ENCODE measurements at regions not wholly inside any gene's neighbourhood (a gene's known extent, or its start where the extent isn't known, plus 50 kb on each side); places are given as distances from the start of the nearest gene placed in this dataset.
A peak's percentile ranks its signal among the peaks of the same experiment; 100 is the strongest.

DNA sequence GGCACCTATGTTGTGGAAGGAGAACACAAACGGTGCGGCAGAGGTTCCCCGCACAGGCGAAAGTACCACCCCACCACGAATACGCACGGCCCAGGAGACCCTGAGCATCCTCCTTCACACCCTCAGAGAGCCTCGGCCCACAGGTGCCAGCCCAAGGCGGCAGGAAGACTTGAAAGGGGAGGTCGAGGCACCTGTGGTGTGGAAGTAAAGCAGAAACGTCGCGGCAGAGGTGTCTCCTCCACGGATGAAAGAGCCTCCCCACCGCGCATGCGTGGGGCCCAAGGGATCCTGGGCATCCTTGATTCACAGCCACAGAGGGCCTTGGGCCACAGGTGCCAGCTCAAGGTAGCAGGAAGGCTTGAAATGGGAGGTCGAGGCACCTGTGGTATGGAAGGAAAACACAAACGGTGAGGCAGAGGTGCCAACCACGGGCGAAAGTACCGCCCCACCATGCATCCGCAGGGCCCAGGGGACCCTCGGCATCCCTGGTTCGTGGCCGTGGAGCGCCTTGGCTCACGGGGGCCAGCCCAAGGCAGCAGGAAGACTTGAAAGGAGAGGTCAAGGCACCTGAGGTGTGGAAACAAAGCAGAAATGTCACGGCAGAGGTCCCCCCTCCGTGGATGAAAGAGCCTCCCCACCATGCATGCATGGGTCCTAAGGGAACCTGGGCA, 380.1 kb downstream of the ALG10 start:
- DNase-seq (ENCODE audit: extremely low spot score), result peak; percentile 0
- ChIA-PET POLR2A (no interaction called here), CTCF (no interaction called here)
- TF ChIP-seq, protein P1, sequence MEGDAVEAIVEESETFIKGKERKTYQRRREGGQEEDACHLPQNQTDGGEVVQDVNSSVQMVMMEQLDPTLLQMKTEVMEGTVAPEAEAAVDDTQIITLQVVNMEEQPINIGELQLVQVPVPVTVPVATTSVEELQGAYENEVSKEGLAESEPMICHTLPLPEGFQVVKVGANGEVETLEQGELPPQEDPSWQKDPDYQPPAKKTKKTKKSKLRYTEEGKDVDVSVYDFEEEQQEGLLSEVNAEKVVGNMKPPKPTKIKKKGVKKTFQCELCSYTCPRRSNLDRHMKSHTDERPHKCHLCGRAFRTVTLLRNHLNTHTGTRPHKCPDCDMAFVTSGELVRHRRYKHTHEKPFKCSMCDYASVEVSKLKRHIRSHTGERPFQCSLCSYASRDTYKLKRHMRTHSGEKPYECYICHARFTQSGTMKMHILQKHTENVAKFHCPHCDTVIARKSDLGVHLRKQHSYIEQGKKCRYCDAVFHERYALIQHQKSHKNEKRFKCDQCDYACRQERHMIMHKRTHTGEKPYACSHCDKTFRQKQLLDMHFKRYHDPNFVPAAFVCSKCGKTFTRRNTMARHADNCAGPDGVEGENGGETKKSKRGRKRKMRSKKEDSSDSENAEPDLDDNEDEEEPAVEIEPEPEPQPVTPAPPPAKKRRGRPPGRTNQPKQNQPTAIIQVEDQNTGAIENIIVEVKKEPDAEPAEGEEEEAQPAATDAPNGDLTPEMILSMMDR (IDR thresholded peaks at IDR 0.05; ENCODE audit: control extremely low read depth, extremely low read depth, low read depth, missing control alignments), result no peak

DNA sequence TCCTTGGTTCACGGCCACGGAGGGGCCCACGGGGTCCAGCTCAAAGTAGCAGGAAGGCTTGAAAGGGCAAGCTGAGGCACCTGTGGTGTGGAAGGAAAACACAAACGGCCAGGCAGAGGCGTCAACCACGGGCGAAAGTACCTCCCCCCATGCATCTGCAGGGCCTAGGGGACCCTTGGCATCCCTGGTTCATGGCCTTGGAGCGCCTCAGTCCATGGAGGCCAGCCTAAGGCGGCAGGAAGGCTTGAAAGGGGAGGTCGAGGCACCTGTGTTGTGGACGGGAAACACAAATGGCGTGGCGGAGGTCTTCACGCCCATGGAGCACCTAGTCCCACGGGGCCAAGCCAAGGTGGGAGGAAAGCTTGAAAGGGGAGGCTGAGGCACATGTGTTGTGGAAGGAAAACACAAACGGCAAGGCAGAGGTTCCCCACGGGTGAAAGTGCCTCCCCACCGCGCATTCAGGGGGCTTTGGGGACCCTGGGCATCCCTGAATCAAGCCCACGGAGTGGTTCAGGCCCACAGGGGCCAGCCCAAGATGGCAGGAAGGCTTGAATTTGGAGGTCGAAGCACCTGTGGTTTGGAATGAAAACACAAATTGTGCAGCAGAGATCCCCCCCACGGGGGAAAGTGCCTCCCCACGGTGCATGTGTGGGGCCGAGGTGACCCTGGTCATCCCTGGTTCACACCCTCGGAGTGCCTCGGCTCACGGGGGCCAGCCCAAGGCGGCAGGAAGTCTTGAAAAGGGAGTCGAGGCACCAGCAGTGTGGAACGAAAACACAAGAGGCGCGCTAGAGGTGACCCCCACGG, 380.8 kb downstream of the ALG10 start:
- TF ChIP-seq, protein P1 (IDR thresholded peaks at IDR 0.05; ENCODE audit: control extremely low read depth, extremely low read depth, low read depth, missing control alignments), result no peak
- DNase-seq (ENCODE audit: extremely low spot score), result peak; percentile 1
- POLR2A ChIA-PET, result no interaction called here
- CTCF ChIA-PET, result no interaction called here

DNA sequence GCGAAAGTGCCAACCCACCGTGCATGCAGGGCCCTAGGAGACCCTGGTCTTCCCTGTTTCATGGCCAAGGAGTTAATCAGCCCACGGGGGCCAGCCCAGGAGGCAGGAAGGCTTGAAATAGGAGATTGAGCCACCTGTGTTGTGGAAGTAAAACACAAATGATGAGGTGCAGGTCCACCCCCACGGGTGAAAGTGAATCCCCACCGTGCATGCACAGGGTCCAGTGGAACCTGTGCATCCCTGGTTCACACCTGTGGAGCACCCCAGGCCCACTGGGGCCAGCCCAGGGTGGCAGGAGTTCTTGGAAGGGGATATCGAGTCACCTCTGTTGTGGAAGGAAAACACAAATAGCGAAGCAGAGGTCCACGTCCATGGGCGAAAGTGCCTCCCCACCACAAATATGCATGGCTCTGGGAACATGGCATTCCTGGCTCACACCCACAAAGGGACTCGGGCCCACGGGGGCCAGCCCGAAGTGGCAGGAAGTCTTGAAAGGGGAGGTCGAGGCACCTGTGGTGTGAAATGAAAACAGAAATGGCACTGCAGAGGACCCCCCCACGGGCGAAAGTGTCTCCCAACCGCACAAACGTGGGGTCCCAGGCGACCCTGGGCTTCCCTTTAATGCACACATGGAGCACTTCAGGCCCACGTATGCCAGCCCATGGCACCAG, 381.5 kb downstream of the ALG10 start:
- TF ChIP-seq, protein P1 (IDR thresholded peaks at IDR 0.05; ENCODE audit: control extremely low read depth, extremely low read depth, low read depth, missing control alignments), result no peak
- DNase-seq (ENCODE audit: extremely low spot score), result peak; percentile 1
- CTCF ChIA-PET, result no interaction called here
- POLR2A ChIA-PET, result no interaction called here

DNA sequence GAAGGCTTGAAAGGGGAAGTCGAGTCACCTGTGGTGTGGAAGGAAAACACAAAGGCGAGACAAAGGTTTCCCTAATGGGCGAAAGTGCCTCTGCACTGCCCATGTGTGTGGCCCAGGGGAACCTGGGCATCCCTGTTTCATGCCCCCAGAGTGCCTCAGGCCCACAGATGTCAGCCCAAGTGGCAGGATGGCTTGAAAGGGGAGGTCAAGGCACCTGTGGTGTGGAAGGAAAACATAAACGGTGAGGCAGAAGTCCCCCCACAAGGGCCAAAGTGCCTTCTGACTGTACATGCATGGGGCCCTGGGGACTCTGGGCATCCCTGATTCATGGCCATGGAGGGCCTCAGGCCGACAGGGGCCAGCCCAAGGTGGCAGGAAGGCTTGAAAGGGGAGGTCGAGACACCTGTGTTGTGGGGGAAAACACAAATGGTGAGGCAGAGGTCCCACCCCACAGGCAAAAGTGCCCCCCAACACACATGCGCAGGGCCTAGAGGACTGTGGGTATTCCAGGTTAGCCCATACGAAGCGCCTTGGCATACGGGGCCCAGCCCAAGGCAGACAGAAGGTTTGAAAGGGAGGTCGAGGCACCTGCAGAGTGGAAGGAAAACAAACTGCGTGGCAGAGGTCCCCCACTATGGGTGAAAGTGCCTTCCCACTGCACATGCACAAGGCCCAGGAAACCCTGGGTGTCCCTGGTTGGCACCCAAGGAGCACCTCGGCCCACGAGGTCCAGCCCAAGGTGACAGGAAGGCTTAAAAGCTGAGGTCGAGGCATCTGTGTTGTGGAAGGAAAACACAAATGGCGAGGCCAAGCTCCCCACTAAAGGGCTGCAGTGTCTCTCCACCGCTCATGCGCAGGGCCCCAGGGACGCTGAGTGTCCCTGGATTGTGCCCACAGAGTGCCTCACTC, 382.3 kb downstream of the ALG10 start:
- CTCF ChIA-PET, result no interaction called here
- POLR2A ChIA-PET, result no interaction called here
- peak; percentile 1 for DNase-seq (ENCODE audit: extremely low spot score)
- TF ChIP-seq, protein P1 (IDR thresholded peaks at IDR 0.05; ENCODE audit: control extremely low read depth, extremely low read depth, low read depth, missing control alignments), result no peak

DNA sequence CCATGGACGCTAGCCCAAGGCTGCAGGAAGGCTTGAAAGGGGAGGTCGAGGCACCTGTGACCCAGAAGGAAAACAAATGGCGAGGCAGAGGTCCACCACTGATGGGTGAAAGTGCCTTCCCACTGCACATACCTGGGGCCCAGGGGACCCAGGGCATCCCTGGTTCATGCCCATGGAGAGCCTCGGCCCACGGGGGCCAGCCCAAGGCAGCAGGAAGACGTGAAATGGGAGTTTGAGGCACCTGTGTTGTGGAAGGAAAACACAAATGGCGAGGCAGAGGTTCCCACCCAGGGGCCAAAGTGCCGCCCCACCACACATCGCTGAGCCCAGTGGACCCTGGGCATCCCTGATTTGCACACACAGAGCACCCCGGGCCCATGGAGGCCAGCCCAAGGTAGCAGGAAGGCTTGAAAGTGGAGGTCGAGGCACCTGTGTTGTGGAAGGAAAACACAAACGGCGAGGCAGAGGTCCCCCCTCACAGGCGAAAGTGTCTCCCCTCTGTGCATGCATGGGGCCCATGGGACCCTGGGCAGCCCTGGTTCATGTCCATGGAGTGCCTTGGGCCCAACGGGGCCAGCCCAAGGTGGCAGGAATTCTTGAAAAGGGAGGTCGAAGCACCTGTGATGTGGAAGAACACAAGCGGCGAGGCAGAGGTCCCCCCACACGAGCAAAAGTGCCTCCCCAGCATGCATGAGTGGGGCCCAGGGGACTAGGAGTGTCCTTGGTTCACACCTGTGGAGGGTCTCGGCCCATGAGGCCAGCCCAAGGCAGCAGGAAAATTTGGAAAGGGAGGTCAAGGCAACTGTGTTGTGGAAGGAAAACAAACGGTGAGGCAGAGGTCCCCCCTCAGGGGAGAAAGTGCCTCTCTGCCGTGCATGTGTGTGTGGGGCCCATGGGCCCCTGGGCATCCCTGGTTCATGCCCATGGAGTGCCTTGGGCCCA, 383.3 kb downstream of the ALG10 start:
- POLR2A ChIA-PET, result no interaction called here
- DNase-seq (ENCODE audit: extremely low spot score), result peak; percentile 2
- TF ChIP-seq, protein P1 (IDR thresholded peaks at IDR 0.05; ENCODE audit: control extremely low read depth, extremely low read depth, low read depth, missing control alignments), result no peak
- CTCF ChIA-PET, result no interaction called here
